Smooth muscle cell (in vitro differentiated cells): ENCODE measurements at regions not wholly inside any gene's neighbourhood (a gene's known extent, or its start where the extent isn't known, plus 50 kb on each side); places are given as distances from the start of the nearest gene placed in this dataset.

Experiments
- DNase-seq: peaks from one replicate; lab custom pipeline; 2025; ENCODE audit not compliant: unreplicated experiment; lab: John Stamatoyannopoulos, UW
- H2AFZ ChIP-seq: fragments of 200-600 bp; sonication (generic); 2 replicates; pipeline ENCODE4 v1.6.0; 2016; ENCODE audit warnings: antibody characterized with exemption, low read depth, mild to moderate bottlenecking
- H3F3A ChIP-seq: fragments of 200-600 bp; sonication (generic); 2 replicates; pipeline ENCODE4 v1.6.0; 2017; ENCODE audit warnings: antibody characterized with exemption, low read depth
- H3K27ac ChIP-seq: fragments of 200-600 bp; sonication (generic); 2 replicates; pipeline ENCODE4 v1.5.1; 2016; ENCODE audit warnings: low read depth, mild to moderate bottlenecking
- H3K27me3 ChIP-seq: fragments of 200-600 bp; sonication (generic); 2 replicates; pipeline ENCODE4 v1.6.1; 2016; ENCODE audit warnings: low read depth, mild to moderate bottlenecking
- H3K36me3 ChIP-seq: fragments of 200-600 bp; sonication (generic); 2 replicates; pipeline ENCODE4 v1.5.1; 2016; ENCODE audit warnings: low read depth
- H3K4me1 ChIP-seq: fragments of 200-600 bp; sonication (generic); 2 replicates; pipeline ENCODE4 v1.5.1; 2016; ENCODE audit warnings: low read depth
- H3K4me2 ChIP-seq: fragments of 200-600 bp; sonication (generic); 2 replicates; pipeline ENCODE4 v1.6.0; 2016; ENCODE audit warnings: mild to moderate bottlenecking
- H3K4me3 ChIP-seq: fragments of 200-600 bp; sonication (generic); 2 replicates; pipeline ENCODE4 v1.5.1; 2016; ENCODE audit warnings: mild to moderate bottlenecking
- H3K79me2 ChIP-seq: fragments of 200-600 bp; sonication (generic); 2 replicates; pipeline ENCODE4 v1.6.0; 2016; ENCODE audit warnings: low read depth, mild to moderate bottlenecking
- H3K9ac ChIP-seq: fragments of 200-600 bp; sonication (generic); 2 replicates; pipeline ENCODE4 v1.6.0; 2016; ENCODE audit warnings: low read depth
- H3K9me3 ChIP-seq: fragments of 200-600 bp; sonication (generic); replicated peaks from 2 replicates; pipeline ENCODE4 v1.5.1; 2016; ENCODE audit warnings: low read depth
- H4K20me1 ChIP-seq: fragments of 200-600 bp; sonication (generic); 2 replicates; pipeline ENCODE4 v1.6.0; 2016; ENCODE audit warnings: low read depth
- CTCF ChIP-seq: fragments of 200-600 bp; sonication (generic); IDR thresholded peaks from 2 replicates; pipeline ENCODE4 v1.5.1; 2017; ENCODE audit warnings: borderline replicate concordance, mild to moderate bottlenecking, antibody characterized with exemption; ENCODE audit not compliant: insufficient read depth, poor library complexity, severe bottlenecking
- WGBS: methylation state at CpG from one replicate; pipeline ENCODE4 v1.1.7; 2016; ENCODE audit warnings: low lambda C conversion rate; 5-methylcytosine and 5-hydroxymethylcytosine counted together

- Histone ChIP-seq H3K4me3 (no peak overlapping the region), H3K27ac (no peak overlapping the region), H3K4me2 (no peak overlapping the region), H3K36me3 (no peaks in the 10 kb centered on the region), H4K20me1 (no peaks in the 10 kb centered on the region), H3K79me2 (no peaks in the 10 kb centered on the region), H3F3A (no peaks in the 10 kb centered on the region), H3K9ac (no peak overlapping the region), H3K4me1 (no peaks in the 10 kb centered on the region), H3K9me3 (no peaks in the 10 kb centered on the region), H2AFZ (no peak overlapping the region), H3K27me3 (no peaks in the 10 kb centered on the region)
- DNase-seq: no peak
- no peak for TF ChIP-seq CTCF
- WGBS: 87% methylated on average over 4 of the region's 4 CpGs
Measured at GRCh38 chr9:91067306-91067860, 265.8 kb downstream of the SYK start.

- Histone ChIP-seq H3K36me3 (no peaks in the 10 kb centered on the region), H3F3A (no peaks in the 10 kb centered on the region), H3K27me3 (no peaks in the 10 kb centered on the region), H3K79me2 (no peaks in the 10 kb centered on the region), H3K27ac (no peak overlapping the region), H3K4me1 (no peaks in the 10 kb centered on the region), H2AFZ (no peak overlapping the region), H3K9me3 (no peaks in the 10 kb centered on the region), H4K20me1 (no peaks in the 10 kb centered on the region), H3K4me3 (no peak overlapping the region), H3K9ac (no peak overlapping the region), H3K4me2 (no peak overlapping the region)
- DNase-seq: no peak
- WGBS: 76% methylated on average over 17 of the region's 17 CpGs
- no peak for TF ChIP-seq CTCF
Measured at GRCh38 chr9:91071184-91071990, 269.8 kb downstream of the SYK start.

- Histone ChIP-seq H3K27ac (no peak overlapping the region), H3K4me3 (no peak overlapping the region), H3K79me2 (no peaks in the 10 kb centered on the region), H3K9ac (no peak overlapping the region), H3K27me3 (no peaks in the 10 kb centered on the region), H4K20me1 (no peaks in the 10 kb centered on the region), H3K4me1 (no peaks in the 10 kb centered on the region), H3F3A (no peaks in the 10 kb centered on the region), H3K9me3 (no peaks in the 10 kb centered on the region), H2AFZ (no peak overlapping the region), H3K36me3 (no peaks in the 10 kb centered on the region), H3K4me2 (no peak overlapping the region)
- no peak for DNase-seq
- 87% methylated on average over 10 of the region's 10 CpGs for WGBS
- TF ChIP-seq CTCF: no peak
Measured at GRCh38 chr9:91073049-91073810, 271.6 kb downstream of the SYK start.
